ENCODE measurements at regions not wholly inside any gene's neighbourhood (a gene's known extent, or its start where the extent isn't known, plus 50 kb on each side); places are given as distances from the start of the nearest gene placed in this dataset.

DNA sequence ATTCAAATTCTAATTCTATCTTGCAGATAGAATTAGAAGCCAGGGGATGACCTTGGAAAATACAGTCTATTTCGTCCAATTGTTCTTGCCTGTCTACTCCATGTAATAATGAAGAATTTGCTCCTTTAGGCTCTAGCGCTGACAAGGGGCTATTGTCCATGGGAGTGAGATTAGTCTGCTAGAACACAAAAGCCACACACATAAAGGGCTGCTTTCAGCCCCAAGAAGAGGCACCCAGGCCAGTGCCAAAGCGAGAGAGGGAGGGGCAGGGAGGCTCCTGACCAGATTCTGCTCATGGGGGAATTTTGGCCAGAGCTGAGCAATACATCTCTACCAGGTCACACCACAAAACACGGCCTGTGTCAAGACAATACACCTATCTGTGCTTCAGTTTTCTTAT, 1306.9 kb downstream of the UQCRFS1 start:
- Mint-ChIP-seq H3K27me3 (ENCODE audit: unreplicated experiment) (no peaks in the 10 kb centered on the region), H3K27ac (ENCODE audit: unreplicated experiment) (no peak overlapping the region), H3K9me3 (ENCODE audit: low read depth, unreplicated experiment) (peaks cover 6% of the 10 kb centered on the region), H3K4me1 (ENCODE audit: low read depth, unreplicated experiment) (no peaks in the 10 kb centered on the region), H3K4me3 (ENCODE audit: low read depth, unreplicated experiment) (no peak overlapping the region), H3K36me3 (ENCODE audit: insufficient read depth, unreplicated experiment) (no peaks in the 10 kb centered on the region)
- TF ChIP-seq, protein P1, sequence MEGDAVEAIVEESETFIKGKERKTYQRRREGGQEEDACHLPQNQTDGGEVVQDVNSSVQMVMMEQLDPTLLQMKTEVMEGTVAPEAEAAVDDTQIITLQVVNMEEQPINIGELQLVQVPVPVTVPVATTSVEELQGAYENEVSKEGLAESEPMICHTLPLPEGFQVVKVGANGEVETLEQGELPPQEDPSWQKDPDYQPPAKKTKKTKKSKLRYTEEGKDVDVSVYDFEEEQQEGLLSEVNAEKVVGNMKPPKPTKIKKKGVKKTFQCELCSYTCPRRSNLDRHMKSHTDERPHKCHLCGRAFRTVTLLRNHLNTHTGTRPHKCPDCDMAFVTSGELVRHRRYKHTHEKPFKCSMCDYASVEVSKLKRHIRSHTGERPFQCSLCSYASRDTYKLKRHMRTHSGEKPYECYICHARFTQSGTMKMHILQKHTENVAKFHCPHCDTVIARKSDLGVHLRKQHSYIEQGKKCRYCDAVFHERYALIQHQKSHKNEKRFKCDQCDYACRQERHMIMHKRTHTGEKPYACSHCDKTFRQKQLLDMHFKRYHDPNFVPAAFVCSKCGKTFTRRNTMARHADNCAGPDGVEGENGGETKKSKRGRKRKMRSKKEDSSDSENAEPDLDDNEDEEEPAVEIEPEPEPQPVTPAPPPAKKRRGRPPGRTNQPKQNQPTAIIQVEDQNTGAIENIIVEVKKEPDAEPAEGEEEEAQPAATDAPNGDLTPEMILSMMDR (IDR thresholded peaks at IDR 0.05; ENCODE audit: unreplicated experiment): no peak
- CTCF ChIA-PET: no interaction called here
- intact Hi-C loops (cut with micrococcal nuclease; ENCODE audit: unreplicated experiment): no loop called here
- DNase-seq: no peak
- BruUV-seq (replicated peaks): no TSS peak

DNA sequence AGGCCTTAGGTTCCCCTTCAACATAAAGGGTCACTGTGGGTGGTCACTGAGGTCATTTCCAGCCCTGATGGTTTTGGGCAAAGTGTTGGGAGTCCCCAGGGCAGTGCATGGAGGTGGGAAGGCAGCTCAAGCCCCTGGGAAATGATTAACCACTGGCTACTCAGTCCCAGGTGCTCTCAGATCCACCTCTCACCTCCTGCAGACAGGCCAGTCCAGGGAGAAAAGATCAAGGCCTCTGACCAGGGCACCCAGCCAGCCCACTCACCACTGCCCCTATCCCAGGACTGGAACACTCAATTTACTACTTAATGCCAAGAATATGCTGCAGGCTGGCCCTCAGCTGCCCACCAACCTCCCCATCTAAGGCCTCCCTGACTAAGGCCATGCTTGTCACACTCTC, 1307.9 kb downstream of the UQCRFS1 start:
- Mint-ChIP-seq H3K27me3 (ENCODE audit: unreplicated experiment) (no peaks in the 10 kb centered on the region), H3K4me1 (ENCODE audit: low read depth, unreplicated experiment) (no peaks in the 10 kb centered on the region), H3K4me3 (ENCODE audit: low read depth, unreplicated experiment) (no peak overlapping the region), H3K27ac (ENCODE audit: unreplicated experiment) (no peak overlapping the region), H3K9me3 (ENCODE audit: low read depth, unreplicated experiment) (peaks cover 6% of the 10 kb centered on the region), H3K36me3 (ENCODE audit: insufficient read depth, unreplicated experiment) (no peaks in the 10 kb centered on the region)
- no peak for DNase-seq
- CTCF ChIA-PET: no interaction called here
- intact Hi-C loops (cut with micrococcal nuclease; ENCODE audit: unreplicated experiment): no loop called here
- BruUV-seq (replicated peaks): no TSS peak
- TF ChIP-seq, protein P1 (IDR thresholded peaks at IDR 0.05; ENCODE audit: unreplicated experiment): no peak

DNA sequence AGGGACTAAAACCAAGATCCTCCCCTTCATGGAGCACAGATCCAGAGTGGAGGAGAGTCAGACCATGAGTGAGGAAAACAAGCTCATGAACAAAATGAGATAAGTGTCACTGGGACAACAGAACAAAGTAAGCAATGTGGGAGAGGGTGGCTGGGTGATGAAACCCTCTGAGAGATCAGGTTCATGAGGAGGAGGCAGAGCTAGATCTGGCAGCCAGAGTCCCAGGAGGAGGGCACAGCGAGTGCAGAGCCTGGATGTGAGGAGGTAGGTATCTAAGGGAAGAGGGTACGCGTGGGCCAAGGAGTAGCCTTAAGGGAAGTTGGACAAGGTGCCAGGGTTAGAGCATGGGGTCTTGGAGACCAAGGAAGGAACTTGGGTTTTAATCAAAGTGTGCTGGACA, 1311.9 kb downstream of the UQCRFS1 start:
- CTCF ChIA-PET: no interaction called here
- intact Hi-C loops (cut with micrococcal nuclease; ENCODE audit: unreplicated experiment): no loop called here
- H3K4me3 Mint-ChIP-seq (ENCODE audit: low read depth, unreplicated experiment): no peak overlapping the region
- BruUV-seq (replicated peaks): no TSS peak
- peaks cover 9% of the 10 kb centered on the region for H3K9me3 Mint-ChIP-seq (ENCODE audit: low read depth, unreplicated experiment)
- H3K36me3 Mint-ChIP-seq (ENCODE audit: insufficient read depth, unreplicated experiment): no peaks in the 10 kb centered on the region
- no peak for DNase-seq
- no peaks in the 10 kb centered on the region for H3K27me3 Mint-ChIP-seq (ENCODE audit: unreplicated experiment)
- TF ChIP-seq, protein P1 (IDR thresholded peaks at IDR 0.05; ENCODE audit: unreplicated experiment): no peak
- no peaks in the 10 kb centered on the region for H3K4me1 Mint-ChIP-seq (ENCODE audit: low read depth, unreplicated experiment)
- no peak overlapping the region for H3K27ac Mint-ChIP-seq (ENCODE audit: unreplicated experiment)

DNA sequence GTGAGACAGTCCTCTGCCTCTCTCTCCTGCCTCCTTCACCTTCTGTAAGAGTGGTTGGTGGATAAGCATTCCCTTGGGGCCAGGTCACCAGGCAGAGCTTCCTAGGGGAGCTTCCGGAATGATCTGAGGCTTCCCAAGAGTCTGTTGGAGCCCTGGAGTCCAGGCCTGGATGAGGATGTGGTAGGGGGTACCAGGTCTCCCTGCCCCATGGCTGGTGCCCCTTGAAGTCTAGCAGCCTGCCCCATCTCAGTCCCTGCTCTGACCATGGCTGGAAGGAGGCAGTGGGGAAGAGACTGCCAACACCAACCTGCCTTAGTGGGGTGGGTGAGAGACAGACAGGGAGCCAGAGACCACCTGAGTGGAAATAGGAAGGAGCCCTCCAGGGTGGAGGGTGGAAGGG, 1316.9 kb downstream of the UQCRFS1 start:
- no peaks in the 10 kb centered on the region for H3K36me3 Mint-ChIP-seq (ENCODE audit: insufficient read depth, unreplicated experiment)
- DNase-seq: no peak
- no TSS peak for BruUV-seq (replicated peaks)
- CTCF ChIA-PET: no interaction called here
- TF ChIP-seq, protein P1 (IDR thresholded peaks at IDR 0.05; ENCODE audit: unreplicated experiment): no peak
- no peaks in the 10 kb centered on the region for H3K27me3 Mint-ChIP-seq (ENCODE audit: unreplicated experiment)
- intact Hi-C loops (cut with micrococcal nuclease; ENCODE audit: unreplicated experiment): no loop called here
- H3K27ac Mint-ChIP-seq (ENCODE audit: unreplicated experiment): no peak overlapping the region
- peaks cover 12% of the 10 kb centered on the region for H3K9me3 Mint-ChIP-seq (ENCODE audit: low read depth, unreplicated experiment)
- no peaks in the 10 kb centered on the region for H3K4me1 Mint-ChIP-seq (ENCODE audit: low read depth, unreplicated experiment)
- H3K4me3 Mint-ChIP-seq (ENCODE audit: low read depth, unreplicated experiment): no peak overlapping the region

Measured in Calu3 (cell line).